Loucy (cell line): ENCODE measurements at regions not wholly inside any gene's neighbourhood (a gene's known extent, or its start where the extent isn't known, plus 50 kb on each side); places are given as distances from the start of the nearest gene placed in this dataset.

Experiments used
- H2AFZ ChIP-seq: fragments of 200-600 bp; sonication (generic); 2 replicates; pipeline ENCODE4 v1.6.0; 2016; ENCODE audit warnings: antibody characterized with exemption, mild to moderate bottlenecking, low read length, moderate library complexity
- H3F3A ChIP-seq: fragments of 200-600 bp; 2 replicates; pipeline ENCODE4 v1.6.0; 2016; ENCODE audit warnings: antibody characterized with exemption, low read depth, mild to moderate bottlenecking
- H3K27me3 ChIP-seq: fragments of 200-600 bp; sonication (generic); 2 replicates; pipeline ENCODE4 v1.6.1; 2014; ENCODE audit warnings: low read length, mild to moderate bottlenecking; ENCODE audit not compliant: insufficient read depth, poor library complexity, severe bottlenecking
- H3K36me3 ChIP-seq: fragments of 200-600 bp; sonication (generic); 2 replicates; pipeline ENCODE4 v1.6.1; 2016; ENCODE audit warnings: low read length; ENCODE audit not compliant: insufficient read depth
- H3K4me1 ChIP-seq: fragments of 200-600 bp; sonication (generic); 2 replicates; pipeline ENCODE4 v1.5.1; 2014; ENCODE audit warnings: low read length, mild to moderate bottlenecking; ENCODE audit not compliant: insufficient read depth, poor library complexity, severe bottlenecking
- H3K4me2 ChIP-seq: fragments of 200-600 bp; sonication (generic); 2 replicates; pipeline ENCODE4 v1.6.0; 2014; ENCODE audit warnings: antibody characterized with exemption, low read length, low read depth, mild to moderate bottlenecking; ENCODE audit not compliant: poor library complexity, severe bottlenecking
- H3K4me3 ChIP-seq: fragments of 200-600 bp; sonication (generic); 2 replicates; pipeline ENCODE4 v1.5.1; 2014; ENCODE audit warnings: low read length, mild to moderate bottlenecking, mixed read lengths; ENCODE audit not compliant: poor library complexity, severe bottlenecking
- H3K79me2 ChIP-seq: fragments of 200-600 bp; sonication (generic); 2 replicates; pipeline ENCODE4 v1.6.1; 2014; ENCODE audit warnings: low read length; ENCODE audit not compliant: insufficient read depth
- H3K9ac ChIP-seq: fragments of 200-600 bp; sonication (generic); 2 replicates; pipeline ENCODE4 v1.6.0; 2014; ENCODE audit warnings: mild to moderate bottlenecking, low read depth, low read length, moderate library complexity; ENCODE audit not compliant: poor library complexity, severe bottlenecking
- H3K9me2 ChIP-seq: fragments of 200-600 bp; sonication (generic); replicated peaks from 2 replicates; pipeline ENCODE4 v1.6.1; 2016; ENCODE audit warnings: low read depth, low read length, mixed read lengths
- H3K9me3 ChIP-seq: fragments of 200-600 bp; sonication (generic); 2 replicates; pipeline ENCODE4 v1.6.1; 2014; ENCODE audit warnings: mild to moderate bottlenecking, antibody characterized with exemption, low read length, low read depth; ENCODE audit not compliant: insufficient read depth
- H4K20me1 ChIP-seq: fragments of 200-600 bp; sonication (generic); 2 replicates; pipeline ENCODE4 v1.6.0; 2014; ENCODE audit warnings: antibody characterized with exemption, low read length, mild to moderate bottlenecking; ENCODE audit not compliant: insufficient read depth, poor library complexity, severe bottlenecking
- CTCF ChIP-seq: fragments of 200-600 bp; sonication (generic); conservative IDR thresholded peaks from 2 replicates; pipeline ENCODE4 v1.5.1; 2014; ENCODE audit warnings: mild to moderate bottlenecking, antibody characterized with exemption, low read length
- EZH2phosphoT487 ChIP-seq: fragments of 200-600 bp; IDR thresholded peaks from 2 replicates; pipeline ENCODE4 v1.6.1; 2018; ENCODE audit warnings: antibody characterized with exemption, mild to moderate bottlenecking, moderate library complexity, borderline replicate concordance

GRCh38 chr12:14284184-14284722 lies 81.2 kb upstream of the ATF7IP start:
- H3K79me2 ChIP-seq, result no peaks in the 10 kb centered on the region
- H3K27me3 ChIP-seq, result no peaks in the 10 kb centered on the region
- H3K9ac ChIP-seq, result no peak overlapping the region
- H3K9me2 ChIP-seq, result no peaks in the 10 kb centered on the region
- H3K4me2 ChIP-seq, result no peak overlapping the region
- no peaks in the 10 kb centered on the region for H3K36me3 ChIP-seq
- no peak for TF ChIP-seq EZH2phosphoT487
- TF ChIP-seq CTCF, result no peak
- H3F3A ChIP-seq, result no peaks in the 10 kb centered on the region
- H3K9me3 ChIP-seq, result no peaks in the 10 kb centered on the region; the same call in 1 of the 2 replicates
- no peaks in the 10 kb centered on the region for H3K4me1 ChIP-seq
- H3K4me3 ChIP-seq, result no peak overlapping the region
- H2AFZ ChIP-seq, result no peak overlapping the region
- no peaks in the 10 kb centered on the region for H4K20me1 ChIP-seq

GRCh38 chr12:14289601-14290000 lies 75.9 kb upstream of the ATF7IP start:
- H3K79me2 ChIP-seq, result no peaks in the 10 kb centered on the region

GRCh38 chr12:14290951-14291350 lies 74.5 kb upstream of the ATF7IP start:
- Histone ChIP-seq H4K20me1 (no peaks in the 10 kb centered on the region), H3F3A (no peaks in the 10 kb centered on the region), H3K27me3 (no peaks in the 10 kb centered on the region), H3K4me3 (no peak overlapping the region), H3K4me1 (peaks cover 4% of the 10 kb centered on the region), H3K36me3 (no peaks in the 10 kb centered on the region), H3K9me2 (no peaks in the 10 kb centered on the region), H2AFZ (no peak overlapping the region), H3K4me2 (no peak overlapping the region), H3K9ac (no peak overlapping the region), H3K9me3 (peaks cover 3% of the 10 kb centered on the region; the same call in 1 of the 2 replicates), H3K79me2 (no peaks in the 10 kb centered on the region)
- no peak for TF ChIP-seq CTCF
- no peak for TF ChIP-seq EZH2phosphoT487

More at GRCh38 chr12:14289601-14290000, 75.9 kb upstream of the ATF7IP start:
- Histone ChIP-seq H4K20me1 (no peaks in the 10 kb centered on the region), H3F3A (no peaks in the 10 kb centered on the region), H2AFZ (no peak overlapping the region), H3K9me2 (no peaks in the 10 kb centered on the region), H3K4me3 (no peak overlapping the region), H3K27me3 (no peaks in the 10 kb centered on the region), H3K9ac (no peak overlapping the region), H3K4me2 (no peak overlapping the region), H3K36me3 (no peaks in the 10 kb centered on the region), H3K4me1 (peaks cover 4% of the 10 kb centered on the region), H3K9me3 (peaks cover 3% of the 10 kb centered on the region; the same call in 1 of the 2 replicates)
- TF ChIP-seq EZH2phosphoT487 (no peak), CTCF (no peak)
